ENCODE measurements at regions not wholly inside any gene's neighbourhood (a gene's known extent, or its start where the extent isn't known, plus 50 kb on each side); places are given as distances from the start of the nearest gene placed in this dataset.

DNA sequence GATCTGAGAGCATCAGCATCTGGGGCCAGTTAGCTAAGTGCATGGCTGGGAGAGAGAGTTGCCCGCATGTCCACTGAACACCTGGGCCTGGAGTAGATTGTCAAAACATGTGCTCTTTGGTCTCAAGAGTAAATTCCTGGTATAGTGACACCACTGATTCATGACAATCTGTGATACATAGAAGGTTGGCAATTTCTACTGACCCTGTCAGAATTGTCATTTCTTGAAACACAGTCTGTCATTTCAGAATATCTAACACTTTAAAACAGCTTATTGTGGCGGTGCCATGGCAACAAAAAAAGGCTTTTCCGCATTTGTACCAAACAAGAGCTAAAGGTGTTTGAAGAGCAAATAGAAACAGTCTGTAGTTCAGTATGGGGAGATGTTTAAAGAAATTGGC is 186.4 kb upstream of the FAM78B start:
- FAIRE-seq: no peak
- CTCF ChIA-PET (ENCODE audit: partially characterized antibody): interaction anchor here (1.0 to 3.6 kb wide), 4 partner anchors 11 to 211 kb away, joined by 3 to 14 read pairs (median 5); no protein-coding TSS in a partner anchor
- H4K91ac ChIP-seq (replicated peaks; ENCODE audit: insufficient read length, low read length): no peak overlapping the region
- TF ChIP-seq SP4 (IDR thresholded peaks at IDR 0.05; ENCODE audit: low read length) (no peak), SIX5 (IDR thresholded peaks at IDR 0.05; ENCODE audit: low read depth, low read length) (no peak), ASH2L (IDR thresholded peaks at IDR 0.05; ENCODE audit: low read length) (no peak), CBX8 (IDR thresholded peaks at IDR 0.05; ENCODE audit: borderline replicate concordance, low read depth, low read length) (no peak), JUND (IDR thresholded peaks at IDR 0.05; ENCODE audit: low read length) (no peak), PHF8 (conservative IDR thresholded peaks at IDR 0.05; ENCODE audit: low read depth, low read length) (no peak), EGR1 (IDR thresholded peaks at IDR 0.05; ENCODE audit: borderline replicate concordance, low read depth, low read length) (no peak), YY1 (IDR thresholded peaks at IDR 0.05; ENCODE audit: low read depth, low read length) (no peak), MAFK (IDR thresholded peaks at IDR 0.05; ENCODE audit: low read depth, low read length) (no peak)

More for the DNA sequence above, 186.4 kb upstream of the FAM78B start:
- Histone ChIP-seq H2BK15ac (ENCODE audit: low read length) (no peak overlapping the region), H4K5ac (ENCODE audit: insufficient read length, low read depth, low read length) (no peak overlapping the region), H3K23me2 (ENCODE audit: low read depth, low read length) (no peaks in the 10 kb centered on the region), H2BK120ac (replicated peaks; ENCODE audit: low read depth, low read length) (no peak overlapping the region), H2BK12ac (ENCODE audit: low read depth, low read length) (no peak overlapping the region), H3K36me3 (ENCODE audit: control insufficient read depth in 2 of 4, insufficient read depth in 4 of 4, low read length in 3 of 4) (no peaks in the 10 kb centered on the region), H2BK20ac (ENCODE audit: low read length) (no peak overlapping the region), H2BK5ac (ENCODE audit: low read depth, low read length) (no peak overlapping the region), H4K20me1 (replicated peaks in 1 of 2; ENCODE audit: control insufficient read depth in 1 of 2, insufficient read depth in 2 of 2, low read length in 2 of 2) (no peaks in the 10 kb centered on the region), H3K27ac (ENCODE audit: low read depth, low read length) (no peak overlapping the region), H3K18ac (ENCODE audit: extremely low read depth, low read length) (no peak overlapping the region), H3K27me3 (replicated peaks in 1 of 4; ENCODE audit: control insufficient read depth in 3 of 4, extremely low read depth in 1 of 4, insufficient read depth in 3 of 4, low read length in 3 of 4) (no peaks in the 10 kb centered on the region), H3K14ac (ENCODE audit: insufficient read length) (no peak overlapping the region), H3K56ac (replicated peaks; ENCODE audit: insufficient read length, low read depth, low read length) (no peak overlapping the region), H2AFZ (ENCODE audit: low read length) (no peak overlapping the region), H3K23ac (ENCODE audit: insufficient read length) (no peak overlapping the region), H3K4me3 (ENCODE audit: extremely low read depth in 1 of 4, insufficient read depth in 2 of 4, low read depth in 3 of 4, low read length in 4 of 4) (no peak overlapping the region), H3K4me2 (ENCODE audit: insufficient read depth in 1 of 2, low read depth in 2 of 2, low read length in 2 of 2) (no peak overlapping the region), H4K8ac (ENCODE audit: extremely low read depth, insufficient read depth, low read length) (no peak overlapping the region), H3K4me1 (replicated peaks in 1 of 4; ENCODE audit: control insufficient read depth in 3 of 4, insufficient read depth in 4 of 4, low read length in 3 of 4) (no peaks in the 10 kb centered on the region), H2AK5ac (ENCODE audit: low read depth, low read length) (no peak overlapping the region), H3K79me2 (ENCODE audit: control insufficient read depth in 1 of 2, insufficient read depth in 2 of 2, low read length in 2 of 2) (no peaks in the 10 kb centered on the region), H3K79me1 (ENCODE audit: low read depth, low read length) (no peaks in the 10 kb centered on the region), H3K9ac (replicated peaks in 1 of 4; ENCODE audit: extremely low read depth in 1 of 4, low read depth in 3 of 4, low read length in 3 of 4) (no peak overlapping the region), H3K9me3 (ENCODE audit: insufficient read depth in 2 of 2, low read depth in 1 of 2, low read length in 1 of 2) (no peaks in the 10 kb centered on the region), H3K4ac (replicated peaks; ENCODE audit: insufficient read length, low read depth, low read length) (no peak overlapping the region)
- 89% methylated on average over 3 of the region's 3 CpGs; no CpG with 5 or more reads in 1 of the 2 experiments for WGBS, 2 experiments (ENCODE audit: extremely low coverage in 1 of 2, insufficient coverage in 1 of 2, insufficient read length in 1 of 2, insufficient replicate concordance in 2 of 2, low coverage in 1 of 2, low lambda C conversion rate in 2 of 2, missing lambda C conversion rate in 1 of 2)
- no peak for DNase-seq (ENCODE audit: low read depth in 1 of 2, low spot score in 2 of 2)
- POLR2A ChIA-PET (ENCODE audit: partially characterized antibody): no interaction called here

All from H1 (cell line).